ENCODE measurements at regions not wholly inside any gene's neighbourhood (a gene's known extent, or its start where the extent isn't known, plus 50 kb on each side); places are given as distances from the start of the nearest gene placed in this dataset.

GRCh38 chr7:112877691-112878460 lies 87.7 kb upstream of the TMEM168 start:
- no peak overlapping the region for H3K4ac ChIP-seq (ENCODE audit: low read depth, low read length)
- H3K27ac Mint-ChIP-seq, result no peak overlapping the region
- H3K23ac ChIP-seq (ENCODE audit: insufficient read length, low read depth, low read length), result no peak overlapping the region
- H3K79me1 ChIP-seq (ENCODE audit: insufficient read depth, low read depth, low read length, poor library complexity, severe bottlenecking), result no peaks in the 10 kb centered on the region
- H3K4me1 ChIP-seq (ENCODE audit: insufficient read depth, low read length), result no peaks in the 10 kb centered on the region
- peaks cover 2% of the 10 kb centered on the region; the same call in 1 of the 2 replicates for H3K79me2 ChIP-seq (ENCODE audit: insufficient read depth, low read length)
- H4K91ac ChIP-seq (ENCODE audit: insufficient read length, low read depth, low read length), result no peak overlapping the region
- H3K56ac ChIP-seq (ENCODE audit: insufficient read length, low read depth, low read length), result no peak overlapping the region
- no peak overlapping the region for H2BK120ac ChIP-seq (ENCODE audit: low read depth, low read length, poor library complexity, severe bottlenecking)
- H3T11ph ChIP-seq (ENCODE audit: low read length), result no peak overlapping the region
- H4K8ac ChIP-seq (replicated peaks; ENCODE audit: insufficient read length, low read depth, low read length), result no peak overlapping the region
- H2BK5ac ChIP-seq (ENCODE audit: insufficient read length, low read length), result no peak overlapping the region
- H2BK15ac ChIP-seq (ENCODE audit: low read depth, low read length), result no peak overlapping the region
- H3K4me3 Mint-ChIP-seq, result no peak overlapping the region
- H3K27me3 ChIP-seq (ENCODE audit: insufficient read depth, low read length), result no peaks in the 10 kb centered on the region
- TF ChIP-seq CTCF (conservative IDR thresholded peaks at IDR 0.05), result no peak
- H2BK20ac ChIP-seq (ENCODE audit: low read depth, low read length, poor library complexity, severe bottlenecking), result no peak overlapping the region
- H3K4me1 Mint-ChIP-seq, result no peaks in the 10 kb centered on the region
- H3K9ac ChIP-seq (ENCODE audit: extremely low read depth, insufficient read length, low read length), result no peak overlapping the region
- no peaks in the 10 kb centered on the region; a peak in 1 of 7 replicates for H3K36me3 Mint-ChIP-seq (ENCODE audit: insufficient read depth in 1 of 3, low read depth in 3 of 3)
- H2BK12ac ChIP-seq (ENCODE audit: insufficient read length, low read depth, low read length), result no peak overlapping the region
- H3K14ac ChIP-seq (ENCODE audit: insufficient read depth, low read length), result no peak overlapping the region
- no peaks in the 10 kb centered on the region for H3K9me3 Mint-ChIP-seq
- no peak for DNase-seq
- no peak overlapping the region for H4K5ac ChIP-seq (ENCODE audit: insufficient read length, low read depth, low read length)
- H4K20me1 ChIP-seq (ENCODE audit: control insufficient read depth, insufficient read depth, insufficient read length), result no peaks in the 10 kb centered on the region
- no peak overlapping the region for H2AK5ac ChIP-seq (ENCODE audit: insufficient read length, low read length)
- H3K27me3 Mint-ChIP-seq (ENCODE audit: low read depth), result no peaks in the 10 kb centered on the region; the same call in 1 of the 2 replicates
- no peak overlapping the region for H2AFZ ChIP-seq (ENCODE audit: low read length)
- no peak overlapping the region for H3K18ac ChIP-seq (ENCODE audit: insufficient read length, low read depth, low read length)
- no CpG with 5 or more reads among the region's 7 CpGs for WGBS (ENCODE audit: extremely low coverage, insufficient read length, low lambda C conversion rate)
- no peak overlapping the region for H3K4me2 ChIP-seq (ENCODE audit: insufficient read depth, insufficient read length, low read length)
- no peak overlapping the region for H3K27ac ChIP-seq (ENCODE audit: insufficient read length, low read depth, low read length)
- no peaks in the 10 kb centered on the region for H3K23me2 ChIP-seq (ENCODE audit: insufficient read length, low read depth, low read length, poor library complexity, severe bottlenecking)
- no peaks in the 10 kb centered on the region for H3K9me3 ChIP-seq (ENCODE audit: control insufficient read depth, low read depth, low read length)
